ENCODE measurements at regions not wholly inside any gene's neighbourhood (a gene's known extent, or its start where the extent isn't known, plus 50 kb on each side); places are given as distances from the start of the nearest gene placed in this dataset.

DNA sequence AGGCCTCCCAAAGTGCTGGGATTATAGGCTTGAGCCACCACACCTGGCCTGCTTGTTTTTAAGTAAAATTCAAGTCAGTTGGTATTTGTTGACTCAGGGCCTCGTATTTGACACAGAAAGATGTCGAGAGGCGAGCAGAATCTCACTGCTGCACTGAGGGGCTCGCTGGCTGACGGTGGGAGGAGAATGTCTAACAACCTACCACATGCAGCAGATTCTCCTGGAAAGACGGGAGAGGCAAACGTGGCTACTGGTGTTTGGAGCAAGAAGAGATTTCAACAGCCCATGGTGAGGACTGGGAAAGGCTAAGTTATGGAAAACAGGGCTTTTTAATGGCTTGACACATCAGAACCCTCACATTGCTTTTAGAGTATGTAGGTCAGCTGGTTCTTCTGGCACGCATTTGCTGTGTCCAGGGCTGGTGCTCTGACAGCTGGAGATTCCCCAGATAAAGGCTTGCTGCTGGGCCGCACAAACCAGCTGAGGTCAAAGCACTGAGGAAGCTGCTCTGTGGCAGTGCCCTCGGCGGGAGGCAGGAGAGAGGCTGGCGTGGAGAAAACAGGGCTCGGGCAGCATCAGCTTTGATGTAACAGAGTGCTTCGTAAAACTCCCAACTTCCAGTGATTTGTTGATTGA, 84.2 kb upstream of the FRMD1 start:
- Histone ChIP-seq H3K4me1 (ENCODE audit: insufficient read depth, low read length, poor library complexity, severe bottlenecking) (no peaks in the 10 kb centered on the region), H3K9me2 (ENCODE audit: insufficient read depth, low read length) (no peaks in the 10 kb centered on the region), H3K4me2 (ENCODE audit: low read length) (no peak overlapping the region), H3K79me2 (ENCODE audit: insufficient read depth, low read depth, low read length) (no peaks in the 10 kb centered on the region), H4K20me1 (ENCODE audit: insufficient read depth, low read length) (no peaks in the 10 kb centered on the region), H3K4me3 (ENCODE audit: low read depth, low read length, poor library complexity, severe bottlenecking) (no peak overlapping the region), H3K36me3 (ENCODE audit: insufficient read depth, low read length) (no peaks in the 10 kb centered on the region), H3K9me3 (ENCODE audit: low read length) (no peaks in the 10 kb centered on the region), H3K27ac (ENCODE audit: low read depth, low read length, poor library complexity, severe bottlenecking) (no peak overlapping the region), H2AFZ (ENCODE audit: low read length) (no peak overlapping the region)
- BruUV-seq (replicated peaks): no TSS peak
- DNase-seq (ENCODE audit: low spot score): no peak
- intact Hi-C loops (cut with micrococcal nuclease; ENCODE audit: unreplicated experiment): no loop called here
- CTCF ChIA-PET (ENCODE audit: unreplicated experiment): no interaction called here
- POLR2A ChIA-PET: no interaction called here
- TF ChIP-seq CTCF (conservative IDR thresholded peaks at IDR 0.05; ENCODE audit: low read length) (no peak), EZH2phosphoT487 (IDR thresholded peaks at IDR 0.05; ENCODE audit: borderline replicate concordance, low read depth, low read length) (no peak)

DNA sequence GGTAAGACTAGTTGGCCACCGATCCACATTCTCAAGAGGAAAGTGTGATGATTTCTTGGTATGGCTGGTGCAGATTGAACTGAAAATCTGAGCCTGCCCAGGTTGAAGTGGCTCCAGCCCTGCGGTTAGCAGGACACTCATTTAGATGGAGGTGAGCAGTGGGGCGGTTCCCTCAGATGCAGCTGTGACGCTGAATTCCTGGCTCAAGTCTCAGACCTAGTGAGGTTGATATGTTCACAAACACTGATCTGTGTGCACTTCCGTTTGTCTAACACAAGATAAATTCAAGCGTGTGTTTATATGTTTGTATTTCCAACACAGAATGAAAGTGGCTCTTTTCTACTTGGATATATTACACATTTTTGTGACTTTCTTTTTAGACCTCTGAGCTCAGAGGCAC, 83.4 kb upstream of the FRMD1 start:
- DNase-seq (ENCODE audit: low spot score): no peak
- Histone ChIP-seq H2AFZ (ENCODE audit: low read length) (no peak overlapping the region), H3K4me2 (ENCODE audit: low read length) (no peak overlapping the region), H3K9me3 (ENCODE audit: low read length) (no peaks in the 10 kb centered on the region), H3K4me1 (ENCODE audit: insufficient read depth, low read length, poor library complexity, severe bottlenecking) (no peaks in the 10 kb centered on the region), H3K79me2 (ENCODE audit: insufficient read depth, low read depth, low read length) (no peaks in the 10 kb centered on the region), H3K27ac (ENCODE audit: low read depth, low read length, poor library complexity, severe bottlenecking) (no peak overlapping the region), H4K20me1 (ENCODE audit: insufficient read depth, low read length) (no peaks in the 10 kb centered on the region), H3K9me2 (ENCODE audit: insufficient read depth, low read length) (no peaks in the 10 kb centered on the region), H3K4me3 (ENCODE audit: low read depth, low read length, poor library complexity, severe bottlenecking) (no peak overlapping the region), H3K36me3 (ENCODE audit: insufficient read depth, low read length) (no peaks in the 10 kb centered on the region)
- no TSS peak for BruUV-seq (replicated peaks)
- no peak for TF ChIP-seq CTCF (conservative IDR thresholded peaks at IDR 0.05; ENCODE audit: low read length)
- TF ChIP-seq EZH2phosphoT487 (IDR thresholded peaks at IDR 0.05; ENCODE audit: borderline replicate concordance, low read depth, low read length): no peak
- POLR2A ChIA-PET: no interaction called here
- intact Hi-C loops (cut with micrococcal nuclease; ENCODE audit: unreplicated experiment): no loop called here
- CTCF ChIA-PET (ENCODE audit: unreplicated experiment): no interaction called here

DNA sequence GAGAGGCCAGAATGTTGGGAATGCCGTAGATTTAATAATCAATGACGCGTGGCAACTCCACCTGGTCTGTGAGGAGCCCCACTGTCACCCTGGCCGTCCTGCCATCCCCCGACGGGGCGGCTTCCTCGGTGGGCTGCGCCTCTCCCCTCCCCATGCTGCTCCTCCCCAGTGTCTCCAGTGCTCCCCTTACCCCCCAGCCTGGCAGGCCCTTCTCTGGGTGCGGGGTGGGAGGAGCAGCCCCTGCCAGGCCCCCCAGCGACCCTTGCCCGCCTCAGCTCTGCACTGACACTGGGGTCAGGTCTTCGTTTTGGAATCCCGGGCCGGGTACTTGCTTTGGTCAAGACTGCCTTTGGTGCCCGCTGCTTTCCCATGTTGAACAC, 82.3 kb upstream of the FRMD1 start:
- no peak overlapping the region for H3K4me3 ChIP-seq (ENCODE audit: low read depth, low read length, poor library complexity, severe bottlenecking)
- no peak for DNase-seq (ENCODE audit: low spot score)
- TF ChIP-seq EZH2phosphoT487 (IDR thresholded peaks at IDR 0.05; ENCODE audit: borderline replicate concordance, low read depth, low read length) (no peak), CTCF (conservative IDR thresholded peaks at IDR 0.05; ENCODE audit: low read length) (no peak)
- no peaks in the 10 kb centered on the region for H3K9me3 ChIP-seq (ENCODE audit: low read length)
- no TSS peak for BruUV-seq (replicated peaks)
- POLR2A ChIA-PET: no interaction called here
- no peaks in the 10 kb centered on the region for H3K4me1 ChIP-seq (ENCODE audit: insufficient read depth, low read length, poor library complexity, severe bottlenecking)
- CTCF ChIA-PET (ENCODE audit: unreplicated experiment): no interaction called here
- no peaks in the 10 kb centered on the region for H3K79me2 ChIP-seq (ENCODE audit: insufficient read depth, low read depth, low read length)
- no peak overlapping the region for H2AFZ ChIP-seq (ENCODE audit: low read length)
- no peaks in the 10 kb centered on the region for H3K9me2 ChIP-seq (ENCODE audit: insufficient read depth, low read length)
- intact Hi-C loops (cut with micrococcal nuclease; ENCODE audit: unreplicated experiment): no loop called here
- no peak overlapping the region for H3K4me2 ChIP-seq (ENCODE audit: low read length)
- no peak overlapping the region for H3K27ac ChIP-seq (ENCODE audit: low read depth, low read length, poor library complexity, severe bottlenecking)
- H3K36me3 ChIP-seq (ENCODE audit: insufficient read depth, low read length): no peaks in the 10 kb centered on the region
- no peaks in the 10 kb centered on the region for H4K20me1 ChIP-seq (ENCODE audit: insufficient read depth, low read length)
